NCI-H2171 (cell line): ENCODE measurements at regions not wholly inside any gene's neighbourhood (a gene's known extent, or its start where the extent isn't known, plus 50 kb on each side); places are given as distances from the start of the nearest gene placed in this dataset.

Source experiments
- DNase-seq: peaks from one replicate; lab custom pipeline; 2025; lab: John Stamatoyannopoulos, UW

DNA sequence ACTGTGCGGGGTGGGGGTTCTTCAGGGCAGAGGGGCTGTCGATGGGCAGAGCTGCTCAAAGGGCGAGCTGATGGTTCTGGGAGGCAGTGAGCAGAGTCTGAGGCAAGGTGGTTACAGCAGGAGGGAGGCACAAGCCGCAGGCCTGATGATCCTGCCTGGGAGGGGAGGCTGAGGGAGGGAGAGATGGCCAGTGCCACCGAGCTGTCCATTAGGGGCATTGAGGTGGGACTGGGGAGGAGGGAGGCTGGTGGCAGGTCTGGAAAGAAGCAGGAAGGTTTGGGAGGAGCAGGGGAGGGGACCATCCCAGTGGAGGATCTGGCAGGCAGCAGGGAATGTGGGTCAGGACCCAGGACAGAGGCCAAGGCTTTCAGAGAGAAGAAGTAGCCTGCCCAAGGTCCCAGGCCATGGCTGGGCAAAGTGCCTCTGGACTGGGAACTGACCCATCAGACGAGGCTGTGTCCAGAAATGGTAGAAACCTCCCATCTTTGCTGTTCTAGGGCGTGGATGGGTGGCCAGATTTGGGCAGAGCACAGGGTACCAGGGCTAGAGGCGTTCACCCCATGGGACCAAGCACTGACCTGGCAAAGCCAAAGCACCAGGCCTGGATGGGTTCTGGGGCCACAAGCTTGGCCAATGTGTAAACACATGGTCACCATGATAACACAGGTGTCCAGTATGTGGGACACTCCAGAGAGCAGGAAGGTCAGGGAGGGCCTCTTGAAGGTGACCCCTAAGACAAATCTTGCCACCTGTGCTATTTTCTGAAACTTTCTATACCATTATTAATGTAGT is 55.5 kb downstream of the INHBB start:
- no peak for DNase-seq

DNA sequence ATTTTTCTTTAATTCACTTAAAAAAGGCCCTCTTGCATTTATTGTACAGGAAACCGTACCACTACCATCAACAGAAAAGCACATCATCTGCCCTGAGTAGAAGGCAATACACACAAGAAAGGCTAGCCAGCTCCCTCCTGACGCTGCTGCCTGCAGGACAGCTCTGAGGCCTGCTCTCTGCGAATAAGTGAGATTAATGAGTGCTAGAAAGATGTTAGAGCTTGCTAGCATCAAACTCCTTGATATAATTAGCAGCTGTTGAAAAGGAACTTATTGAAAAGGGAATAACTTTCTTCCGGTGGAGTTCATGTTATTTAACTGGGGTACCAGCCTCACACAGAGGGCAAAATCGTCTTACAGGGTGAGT is 56.1 kb downstream of the INHBB start:
- no peak for DNase-seq

GRCh38 chr2:120402508-120402907 is 56.6 kb downstream of the INHBB start:
- DNase-seq = no peak

DNA sequence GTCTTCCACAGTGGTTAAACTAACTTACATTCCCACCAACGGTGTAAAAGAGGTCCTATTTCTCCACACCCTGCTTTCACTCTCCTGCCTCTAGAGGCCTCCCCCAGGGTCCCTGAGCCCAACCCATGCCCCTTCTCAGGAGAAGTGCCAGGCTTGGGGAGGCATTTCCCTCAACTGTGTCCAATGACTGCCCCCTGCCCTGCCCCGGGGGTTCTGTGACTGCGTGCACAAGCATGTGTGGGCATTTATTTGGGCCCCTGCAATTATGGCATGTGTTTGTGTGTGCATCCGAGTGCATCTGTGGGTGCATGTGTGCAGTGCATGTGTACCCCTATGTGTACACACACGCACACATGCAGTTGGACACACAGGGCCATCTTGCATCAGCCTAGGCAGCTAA is 57.3 kb downstream of the INHBB start:
- DNase-seq = no peak

- DNase-seq = no peak
These were observed 57.7 kb downstream of the INHBB start for GRCh38 chr2:120403676-120404075.

DNA sequence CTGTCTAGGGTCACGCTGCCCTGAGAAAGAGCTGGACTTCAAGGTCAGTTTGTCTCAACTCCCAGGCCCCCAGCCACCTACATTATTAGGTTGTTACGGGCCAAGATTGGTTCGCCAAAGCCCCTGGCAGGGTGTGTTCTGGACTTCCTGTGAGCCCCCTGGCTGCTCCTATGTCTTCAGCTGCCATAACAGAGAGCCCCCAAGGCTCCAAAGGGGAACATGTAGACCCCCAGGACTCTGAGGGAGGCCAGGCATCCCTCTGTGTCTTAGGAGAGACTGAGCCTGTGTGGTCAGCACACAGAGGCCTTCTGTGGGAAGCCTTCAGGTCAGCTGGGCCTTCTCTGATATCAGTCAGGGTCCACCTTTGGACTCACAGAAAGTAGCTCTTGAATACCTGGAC is 58.3 kb downstream of the INHBB start:
- DNase-seq = no peak

- DNase-seq = no peak
These were observed 59.2 kb downstream of the INHBB start for GRCh38 chr2:120404941-120405758.

- no peak for DNase-seq
These were observed 59.8 kb downstream of the INHBB start for GRCh38 chr2:120405759-120406099.

GRCh38 chr2:120406566-120406965 is 60.6 kb downstream of the INHBB start:
- DNase-seq = no peak

DNA sequence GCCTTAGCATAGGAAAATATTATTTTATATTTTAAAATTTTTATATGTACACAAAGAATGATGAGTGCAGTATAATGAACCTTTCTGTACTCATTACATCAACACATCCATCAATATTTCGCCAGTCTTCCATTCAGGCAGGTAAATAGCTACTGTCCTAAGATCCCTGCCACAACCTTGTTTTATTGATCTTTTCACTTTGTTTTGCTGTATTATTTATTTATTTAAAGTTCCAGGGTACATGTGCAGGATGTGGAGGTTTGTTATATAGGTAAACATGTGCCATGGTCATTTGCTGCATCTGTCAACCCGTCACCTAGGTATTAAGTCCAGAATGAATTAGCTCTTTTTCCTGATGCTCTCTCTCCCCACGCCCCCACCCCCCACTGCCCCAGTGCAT is 64.6 kb downstream of the INHBB start:
- no peak for DNase-seq

GRCh38 chr2:120415060-120415459 is 69.1 kb downstream of the INHBB start:
- no peak for DNase-seq

DNA sequence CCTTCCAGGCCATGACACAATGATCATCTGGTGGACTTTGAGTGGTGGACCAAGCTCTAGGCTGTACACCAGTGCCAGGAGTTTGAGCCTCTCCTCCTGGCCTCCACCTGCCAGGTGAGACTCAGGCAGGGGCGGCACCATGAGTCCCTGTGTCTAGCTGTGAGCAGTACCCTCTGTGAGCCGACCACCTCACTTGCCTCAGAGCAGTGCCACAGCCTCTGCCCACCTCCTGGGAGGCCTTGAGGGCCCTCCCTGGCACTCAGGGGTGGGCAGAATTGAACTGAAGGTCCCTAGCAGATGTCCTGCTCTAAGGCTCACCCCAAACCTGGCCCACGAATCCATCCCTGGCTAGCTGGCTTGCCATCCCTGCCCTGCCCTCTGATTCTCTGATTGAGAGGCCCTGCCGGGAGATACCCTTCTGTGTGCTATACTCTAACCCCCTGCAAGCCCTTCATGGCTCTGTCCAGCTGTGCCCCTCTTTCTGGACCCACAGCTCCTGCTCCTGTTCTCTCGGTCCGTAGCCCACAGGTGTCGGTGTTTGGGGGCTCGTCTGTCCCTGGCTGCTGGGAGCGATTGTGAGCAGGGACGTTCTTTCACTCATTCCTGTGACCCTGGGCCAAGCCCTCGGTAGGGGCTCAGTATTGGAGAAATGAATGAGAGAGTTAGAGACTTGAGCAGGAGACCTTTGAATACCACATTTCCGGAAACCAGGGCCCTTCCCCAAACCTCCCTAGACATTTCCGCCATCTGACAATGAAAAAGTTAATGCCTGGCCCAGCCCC is 70.0 kb downstream of the INHBB start:
- DNase-seq = no peak

GRCh38 chr2:120418174-120418787 is 72.3 kb downstream of the INHBB start:
- DNase-seq = no peak

- DNase-seq = no peak
These were observed 73.1 kb downstream of the INHBB start for GRCh38 chr2:120419073-120419472.

GRCh38 chr2:120419955-120420354 is 74.0 kb downstream of the INHBB start:
- DNase-seq = no peak

DNA sequence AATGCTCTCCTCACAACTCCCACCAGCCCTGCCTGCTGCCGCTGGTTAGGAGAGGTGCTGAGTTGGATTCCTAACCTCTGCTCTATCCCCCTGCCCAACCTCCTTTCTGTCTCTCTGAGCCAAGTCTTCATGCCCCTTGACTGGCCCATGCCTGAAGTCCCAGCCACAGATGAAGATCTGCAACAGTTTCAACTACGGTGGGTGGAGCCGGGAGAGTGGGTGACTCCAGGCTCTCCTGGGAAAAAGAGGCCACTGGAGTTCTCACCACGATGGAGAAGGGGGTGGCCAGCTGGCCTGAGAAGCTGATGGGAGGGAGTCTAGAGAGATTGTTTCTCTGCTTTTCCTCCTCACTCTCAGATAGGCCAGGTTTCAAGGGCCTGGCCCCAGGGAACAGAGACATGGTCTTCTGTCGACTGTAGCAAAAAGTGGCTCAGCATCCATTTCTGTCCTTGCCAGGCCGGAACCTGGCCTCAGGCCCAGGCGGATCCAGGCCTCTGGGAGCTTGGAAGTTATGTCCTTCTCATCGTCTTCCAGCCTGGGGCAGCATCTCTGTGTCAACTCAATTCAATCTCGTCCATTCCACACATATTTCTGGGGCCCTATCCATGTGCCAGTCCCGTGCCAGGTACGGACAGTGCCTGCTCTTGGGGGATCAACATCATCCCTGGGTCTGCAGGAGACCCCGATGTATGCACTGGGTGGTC is 75.3 kb downstream of the INHBB start:
- DNase-seq = no peak

DNA sequence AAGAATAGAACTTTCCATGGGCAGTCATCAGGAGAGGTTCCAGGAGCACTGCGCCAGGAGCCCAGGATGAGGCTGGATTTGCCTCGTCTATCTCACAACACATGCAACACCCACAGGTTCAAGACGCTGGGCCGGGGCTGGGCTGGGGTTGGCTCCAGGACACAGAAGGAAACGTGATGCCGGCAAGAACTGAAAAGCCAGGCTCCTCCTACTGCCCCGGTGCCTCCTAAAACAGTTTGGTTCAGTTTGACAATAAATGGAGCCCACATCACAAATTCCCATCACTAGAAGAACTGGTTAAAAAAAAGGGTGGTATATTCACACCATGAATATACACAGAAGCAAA is 75.9 kb downstream of the INHBB start:
- DNase-seq = no peak

- no peak for DNase-seq
These were observed 76.7 kb downstream of the INHBB start for GRCh38 chr2:120422465-120423160.

DNA sequence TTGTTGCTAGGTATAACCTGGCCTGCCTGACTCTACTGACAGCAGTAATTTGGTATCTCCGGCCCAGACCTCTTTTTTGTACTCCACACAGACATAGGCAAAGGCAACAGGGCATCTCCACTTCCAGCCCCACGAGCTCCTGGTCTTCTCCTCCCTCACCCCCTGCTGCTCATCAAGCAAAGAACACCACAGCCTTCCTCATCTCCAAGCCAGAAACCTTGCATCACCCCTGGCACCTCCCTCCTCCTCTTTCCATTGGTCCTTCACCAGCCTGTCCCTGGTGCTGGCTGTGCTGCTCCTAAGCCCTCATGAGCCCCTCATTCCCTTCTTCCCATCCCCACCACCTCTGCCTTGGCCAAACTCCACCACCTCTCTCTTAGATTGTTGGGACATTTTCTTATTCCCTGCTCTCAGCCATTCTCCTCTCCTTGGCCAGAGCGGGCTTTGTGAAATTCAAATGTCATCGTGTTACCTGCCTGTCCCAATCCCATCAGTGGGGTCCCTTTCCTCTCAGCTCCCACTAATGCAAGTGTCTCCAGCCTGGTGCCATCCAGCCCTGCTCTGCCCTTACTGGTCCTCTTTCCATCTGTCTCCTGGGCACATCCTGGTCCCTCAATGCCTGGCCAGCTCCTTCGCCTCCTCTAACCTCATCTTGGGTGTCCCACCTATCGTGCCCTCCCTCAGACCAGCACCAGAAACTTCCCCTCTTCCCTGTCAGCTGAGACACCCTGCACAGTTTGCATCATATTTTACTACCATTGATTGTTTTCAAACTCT is 77.4 kb downstream of the INHBB start:
- no peak for DNase-seq

GRCh38 chr2:120424274-120424796 is 78.4 kb downstream of the INHBB start:
- no peak for DNase-seq
